ENCODE measurements at regions not wholly inside any gene's neighbourhood (a gene's known extent, or its start where the extent isn't known, plus 50 kb on each side); places are given as distances from the start of the nearest gene placed in this dataset.
"Not testable (repeated sequence)": the region's sequence is repeated elsewhere in the genome, so short reads cannot be mapped to it uniquely, and the experiment has no call there.

DNA sequence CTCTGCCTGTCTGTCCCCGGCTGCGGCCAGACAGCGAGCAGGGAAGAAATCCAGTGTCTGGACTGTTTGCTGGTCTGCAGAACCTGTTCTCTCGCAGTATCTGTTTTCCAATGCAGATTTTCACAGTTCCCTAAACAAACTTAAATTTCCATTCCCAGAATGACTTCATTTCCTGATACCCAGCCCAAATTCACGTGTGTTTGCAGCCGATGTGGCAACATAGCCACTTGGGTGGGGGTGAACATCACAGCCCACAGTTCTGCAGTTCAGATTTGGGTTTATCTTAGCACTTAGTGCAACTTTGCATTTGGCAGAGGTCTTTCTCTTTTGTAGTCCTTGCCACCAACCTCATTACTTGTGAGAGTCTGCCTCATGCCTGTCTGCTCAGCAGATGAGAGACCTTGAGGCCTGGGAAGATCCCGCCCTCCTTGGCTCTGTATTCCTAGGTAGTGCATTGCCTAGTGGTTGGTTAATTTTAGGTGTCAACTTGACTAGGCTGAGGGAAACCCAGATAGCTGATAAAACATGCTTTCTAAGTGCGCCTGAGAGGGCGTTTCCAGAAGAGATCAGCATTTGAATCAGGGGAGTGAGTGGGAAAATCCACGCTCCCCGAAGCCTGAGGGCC is 122.8 kb upstream of the FAM20C start:
- not testable (repeated sequence) for DNase-seq

DNA sequence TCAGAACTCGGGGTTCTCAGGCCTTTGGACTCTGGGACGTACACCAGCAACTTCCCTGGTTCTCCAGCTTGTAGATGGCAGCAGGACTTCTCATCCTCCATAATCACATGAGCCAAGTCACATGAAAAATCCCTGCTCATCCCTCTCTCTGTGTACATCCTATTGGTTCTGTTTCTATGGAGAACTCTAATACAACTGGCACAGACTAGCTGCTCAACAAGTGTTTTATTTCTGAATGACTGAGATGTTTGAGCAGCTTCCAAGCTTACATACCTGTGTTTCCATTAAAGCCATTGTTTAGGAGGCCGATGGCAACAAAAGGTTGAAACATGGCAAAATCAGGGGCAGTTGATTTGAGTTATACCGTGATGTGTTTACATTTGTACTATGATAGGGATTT is 122.2 kb upstream of the FAM20C start:
- DNase-seq = not testable (repeated sequence)

DNA sequence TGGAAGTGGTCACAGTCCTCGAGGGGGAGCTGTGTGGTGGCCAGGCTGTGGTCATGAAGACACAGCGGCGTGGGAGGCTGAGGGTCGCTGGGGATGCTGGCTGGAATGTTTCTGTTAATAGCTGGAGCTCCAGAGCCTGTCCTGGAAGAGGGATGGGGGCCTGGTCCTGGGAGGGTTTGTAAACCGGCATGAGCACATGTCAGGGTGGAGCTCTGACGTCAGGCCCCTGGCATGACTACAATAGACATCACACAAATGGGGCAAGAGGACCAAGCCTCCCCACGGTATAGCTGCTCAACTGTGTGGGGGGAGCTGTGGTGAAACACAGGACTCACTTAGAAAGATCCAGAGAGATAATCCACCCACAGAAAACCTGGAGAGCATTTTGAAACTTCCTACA is 121.4 kb upstream of the FAM20C start:
- DNase-seq = not testable (repeated sequence)

DNA sequence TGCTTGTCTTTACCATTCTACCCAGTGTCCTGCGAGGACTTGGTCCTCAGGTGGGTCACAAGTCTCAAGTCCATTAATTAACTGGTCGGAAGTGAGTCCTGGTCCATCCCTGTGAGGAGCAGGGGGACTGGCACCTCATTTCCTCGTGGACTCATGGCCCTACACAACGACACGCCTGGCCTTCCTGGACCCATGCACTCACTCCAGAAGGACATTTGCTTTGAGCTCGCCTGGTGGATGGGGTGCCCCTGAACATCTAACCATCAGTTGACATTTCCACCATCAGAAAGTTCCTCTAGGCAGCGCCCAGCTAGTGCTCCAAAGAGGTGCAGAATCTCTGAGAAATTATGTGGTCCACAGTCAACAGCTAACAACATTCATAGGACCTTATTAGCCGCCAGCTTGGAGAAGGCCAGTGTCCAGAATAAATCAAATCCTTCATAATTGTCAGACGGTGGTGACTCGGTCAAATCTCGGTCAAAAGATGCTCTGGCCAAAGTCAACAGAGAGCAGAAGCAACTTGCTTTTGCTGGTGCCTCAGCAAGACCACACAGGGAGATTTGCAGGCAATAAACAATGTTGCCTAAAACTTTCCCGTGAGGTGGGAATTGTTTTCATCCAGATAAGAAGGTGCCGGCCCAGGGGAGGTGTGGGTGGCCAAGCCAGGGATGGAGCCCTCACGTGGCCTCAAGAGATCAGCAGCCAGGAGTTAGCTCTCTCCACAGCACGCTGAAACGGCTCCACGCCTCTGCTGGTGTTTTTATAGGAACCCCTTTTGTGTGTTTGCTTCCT is 119.9 kb upstream of the FAM20C start:
- not testable (repeated sequence) for DNase-seq

- not testable (repeated sequence) for DNase-seq
These were observed 119.4 kb upstream of the FAM20C start for GRCh38 chr7:73058-73331.

DNA sequence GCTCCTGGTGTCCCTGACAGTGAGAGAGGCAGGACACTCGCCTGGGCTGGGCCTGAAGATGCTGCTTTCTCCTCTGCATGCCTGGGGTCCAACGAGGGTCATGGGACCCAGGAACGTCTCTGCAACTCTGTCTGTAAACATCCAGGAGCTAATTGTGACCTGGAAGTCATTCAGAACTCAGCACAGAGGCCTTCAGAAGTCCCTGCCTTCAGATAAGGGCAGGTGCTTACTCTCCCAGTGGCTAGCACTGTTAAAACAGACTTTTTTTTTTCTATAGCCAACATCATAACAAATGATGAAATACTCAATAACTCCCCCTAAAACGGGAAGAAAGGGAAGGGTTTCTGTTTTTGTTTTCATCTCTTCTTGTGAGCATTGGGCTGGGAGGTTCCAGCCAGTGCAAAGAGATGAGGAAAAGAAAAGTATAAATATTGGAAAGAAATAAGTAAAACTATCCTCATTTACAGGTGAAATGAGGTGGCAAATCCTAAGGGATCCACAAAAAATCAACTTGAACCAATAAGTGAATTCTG is 118.3 kb upstream of the FAM20C start:
- not testable (repeated sequence) for DNase-seq

- DNase-seq = not testable (repeated sequence)
These were observed 116.9 kb upstream of the FAM20C start for GRCh38 chr7:75511-75910.

DNA sequence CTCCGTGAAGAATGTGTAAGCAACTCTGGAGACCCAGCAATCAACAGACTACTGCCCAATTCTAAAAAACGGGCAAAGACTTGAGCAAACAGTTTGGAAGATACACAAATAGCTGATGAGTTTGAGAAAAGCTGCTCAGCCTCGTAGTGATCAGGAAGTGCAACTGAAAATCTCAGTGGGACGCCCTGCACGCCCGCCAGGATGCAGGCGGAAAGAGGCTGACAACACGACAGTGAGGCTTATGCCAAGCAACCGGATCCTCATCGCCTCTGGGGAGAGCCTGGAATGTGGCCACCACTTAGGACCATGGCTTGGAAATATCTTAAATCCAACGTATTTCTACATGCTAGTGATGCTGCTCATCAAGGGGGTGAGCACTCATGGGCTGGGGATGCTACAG is 116.2 kb upstream of the FAM20C start:
- not testable (repeated sequence) for DNase-seq

- not testable (repeated sequence) for DNase-seq
These were observed 115.5 kb upstream of the FAM20C start for GRCh38 chr7:76829-77395.

GRCh38 chr7:78862-79261 is 113.5 kb upstream of the FAM20C start:
- not testable (repeated sequence) for DNase-seq

- not testable (repeated sequence) for DNase-seq
These were observed 112.8 kb upstream of the FAM20C start for GRCh38 chr7:79400-80055.

- no peak for DNase-seq
These were observed 111.9 kb upstream of the FAM20C start for GRCh38 chr7:80259-81067.

GRCh38 chr7:81068-81925 is 111.1 kb upstream of the FAM20C start:
- DNase-seq = no peak

DNA sequence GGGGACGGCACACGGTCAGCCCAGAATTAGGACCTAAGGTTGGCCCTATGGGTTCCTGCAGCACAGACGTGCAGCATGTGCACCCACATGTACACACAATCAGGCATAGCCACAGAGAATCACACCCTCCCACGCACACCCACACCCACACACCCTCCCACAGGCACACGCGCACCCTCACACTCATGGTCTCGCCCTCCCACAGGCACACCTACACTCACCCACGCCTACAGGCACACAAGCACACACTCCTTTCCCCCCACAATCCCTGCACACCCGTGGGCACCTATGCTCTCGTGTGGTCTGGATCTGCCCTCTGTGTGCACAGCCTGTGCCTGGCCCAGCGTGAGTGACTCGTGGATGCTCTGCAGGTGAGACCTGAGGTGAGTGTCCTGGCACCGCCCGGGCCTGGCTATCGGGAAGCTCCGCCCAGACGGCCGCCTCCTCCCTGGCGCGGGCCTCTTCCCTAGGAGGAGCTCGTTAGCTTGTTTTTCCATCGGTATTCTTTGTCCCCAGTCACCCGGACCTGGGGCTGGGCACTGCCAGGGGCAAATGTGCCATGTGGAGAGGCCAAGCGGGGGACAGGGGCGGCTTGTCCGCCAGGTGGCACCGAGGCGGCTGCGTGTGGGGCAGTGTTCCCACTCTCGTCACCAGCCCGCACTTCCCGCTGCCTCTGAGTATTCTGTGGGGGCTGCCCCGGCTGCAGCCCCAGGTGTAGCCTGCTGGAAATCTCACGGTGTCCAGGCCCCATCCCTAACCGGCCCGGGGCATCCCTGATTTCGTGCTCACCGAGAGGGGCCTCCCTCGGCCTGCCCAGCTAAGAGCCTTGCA is 110.2 kb upstream of the FAM20C start:
- DNase-seq = no peak

GRCh38 chr7:82757-83155 is 109.6 kb upstream of the FAM20C start:
- no peak for DNase-seq

- DNase-seq = no peak
These were observed 108.9 kb upstream of the FAM20C start for GRCh38 chr7:83441-83840.

- DNase-seq = no peak
These were observed 108.3 kb upstream of the FAM20C start for GRCh38 chr7:83861-84632.

DNA sequence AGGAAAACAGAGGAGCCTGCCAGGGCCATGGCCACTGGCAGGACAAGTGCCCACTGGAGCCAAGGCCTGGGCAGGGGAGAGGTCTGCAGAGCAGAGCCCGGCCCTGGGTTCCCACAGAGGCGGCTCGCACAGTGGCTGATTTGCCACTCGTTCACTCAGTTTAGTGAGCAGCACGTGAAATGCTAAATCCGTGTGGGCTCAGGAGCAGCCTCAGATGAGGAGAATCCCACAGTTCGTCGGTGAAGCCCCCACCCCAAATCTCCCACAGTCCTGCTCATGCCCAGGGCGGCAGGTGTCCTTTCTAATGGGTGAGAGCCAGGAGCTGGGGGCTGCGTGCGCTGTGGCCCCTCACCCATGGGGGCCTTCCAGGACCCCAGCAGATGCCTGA is 107.7 kb upstream of the FAM20C start:
- no peak for DNase-seq

- DNase-seq = no peak
These were observed 107.1 kb upstream of the FAM20C start for GRCh38 chr7:85074-85882.

Measured in 8988T (cell line).